ENCODE measurements at regions not wholly inside any gene's neighbourhood (a gene's known extent, or its start where the extent isn't known, plus 50 kb on each side); places are given as distances from the start of the nearest gene placed in this dataset.
"Not testable (repeated sequence)": the region's sequence is repeated elsewhere in the genome, so short reads cannot be mapped to it uniquely, and the experiment has no call there.

- not testable (repeated sequence) for TF ChIP-seq USF1 (CRISPR knock-in tag; IDR thresholded peaks at IDR 0.05); CTCF (IDR thresholded peaks at IDR 0.05)
These were observed 191.9 kb downstream of the NPIPA7 start for GRCh38 chr16:16570874-16571273.

Data from WTC11 (cell line).